Glomerular visceral epithelial cell (primary cell): ENCODE measurements at regions not wholly inside any gene's neighbourhood (a gene's known extent, or its start where the extent isn't known, plus 50 kb on each side); places are given as distances from the start of the nearest gene placed in this dataset.

Source experiments
- DNase-seq: peaks from one replicate; pipeline ENCODE4 v3.0.0-alpha.2; 2016; ENCODE audit errors: extremely low spot score

DNA sequence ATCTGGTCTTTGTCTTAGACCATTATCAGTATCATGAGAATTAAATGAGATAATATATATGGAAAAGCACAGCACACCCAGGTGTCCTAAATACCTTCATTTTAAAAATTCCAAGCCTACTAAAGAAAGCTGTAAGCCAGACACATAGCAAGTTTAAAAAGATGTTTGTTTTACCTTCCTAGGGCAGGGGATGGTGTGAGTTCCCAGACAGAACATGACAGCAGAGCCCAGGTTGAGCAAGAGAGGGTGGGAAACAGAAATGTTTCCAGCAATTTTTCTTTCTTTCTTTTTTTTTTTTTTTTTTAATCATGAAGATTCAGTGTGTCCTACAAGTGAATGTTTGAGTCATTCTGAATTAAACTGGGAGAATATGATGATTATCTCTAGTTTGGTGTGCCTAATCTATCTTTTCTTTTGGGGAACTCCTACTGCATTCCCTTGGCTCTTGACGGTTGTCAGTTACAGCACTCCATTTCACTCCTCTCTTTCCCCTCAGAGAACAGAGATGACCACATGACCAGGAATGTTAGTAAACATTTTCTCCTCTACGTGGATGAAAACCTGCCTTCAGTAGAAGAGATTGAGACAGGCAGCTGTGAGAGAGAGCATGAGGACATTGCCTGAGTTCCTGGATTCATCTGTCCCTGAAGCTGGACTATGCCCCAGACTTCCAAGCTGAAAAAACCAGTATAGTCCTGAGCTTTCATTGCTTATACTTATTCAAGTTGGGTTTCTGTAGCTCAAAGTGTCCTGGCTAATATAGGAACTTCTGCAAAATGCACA lies 54.5 kb upstream of the ARL14 start:
- DNase-seq: no peak

DNA sequence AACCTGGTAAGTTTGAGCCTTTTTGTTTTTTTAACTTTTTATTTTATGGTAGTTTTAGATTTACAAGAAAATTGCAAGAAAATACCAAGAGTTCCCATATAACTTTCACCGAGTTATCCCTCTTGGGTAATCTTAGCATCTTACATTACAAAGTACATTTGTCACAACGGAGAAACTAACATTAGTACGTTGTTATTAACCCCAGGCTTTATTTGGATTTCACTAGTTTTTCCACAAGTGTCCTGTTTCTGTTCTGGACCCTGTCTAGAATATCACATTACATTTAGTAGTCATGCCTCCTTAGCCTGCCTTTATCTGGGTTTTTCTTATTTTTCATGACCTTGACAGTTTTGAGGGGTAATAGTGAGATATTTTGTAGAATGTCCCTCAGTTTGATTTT lies 53.5 kb upstream of the KPNA4 start:
- DNase-seq: no peak

DNA sequence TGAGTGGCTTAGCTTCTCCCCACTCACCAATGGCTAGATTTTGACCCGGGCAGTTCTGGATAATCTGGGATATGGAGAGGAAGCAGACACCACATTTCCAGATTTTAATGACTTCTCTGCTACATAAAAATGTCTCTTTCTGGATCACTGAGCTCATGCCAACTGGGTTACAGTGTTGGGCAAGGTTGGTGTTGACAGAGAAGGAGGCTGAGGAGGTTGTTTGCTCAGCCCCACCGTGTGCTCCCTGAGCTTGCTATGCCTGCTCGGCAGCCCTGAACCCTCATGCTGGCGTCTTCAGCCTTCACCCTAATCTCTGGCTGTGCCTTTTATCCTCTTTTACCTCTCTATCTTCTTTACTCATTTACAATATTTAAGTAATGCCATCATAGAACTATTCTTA lies 53.0 kb upstream of the KPNA4 start:
- no peak for DNase-seq

DNA sequence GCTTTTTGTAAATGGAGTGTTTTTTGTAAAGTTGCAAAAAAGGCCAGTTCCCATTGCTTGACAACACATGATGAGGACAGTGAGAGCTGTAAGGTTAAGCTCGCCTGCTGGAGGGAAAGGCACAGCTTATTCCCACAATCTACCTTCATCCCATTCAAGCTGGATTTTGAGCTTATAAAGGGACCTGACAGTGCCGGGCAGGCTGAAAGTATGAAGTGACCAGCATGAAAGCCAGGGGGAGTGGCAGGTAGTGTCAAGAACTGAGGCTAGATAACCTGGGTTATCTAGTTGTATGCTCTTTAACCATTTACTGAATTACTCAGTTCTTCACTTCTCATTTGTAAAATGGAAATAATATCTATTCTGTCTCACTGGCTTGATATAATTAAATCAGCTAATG lies 52.3 kb upstream of the KPNA4 start:
- no peak for DNase-seq

DNA sequence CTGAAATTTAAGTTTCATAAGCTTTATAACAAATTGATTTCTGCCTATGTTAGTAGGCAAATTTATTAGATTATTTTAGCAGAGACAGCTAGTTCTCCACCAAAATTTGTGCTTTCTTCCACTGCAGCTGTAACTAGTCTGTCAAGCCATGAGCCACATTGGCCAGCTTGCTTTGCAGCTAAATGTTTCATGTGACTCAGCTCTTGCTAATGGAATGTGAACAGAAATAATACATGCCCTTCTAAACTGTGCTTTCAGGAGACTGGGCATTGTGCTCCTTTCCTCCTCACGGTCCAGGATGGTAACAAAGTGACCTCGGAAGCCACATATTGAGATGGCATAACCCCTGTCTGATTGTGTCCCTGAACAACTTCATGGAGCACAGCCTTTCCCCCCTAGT lies 51.3 kb upstream of the KPNA4 start:
- peak; percentile 12 for DNase-seq

DNA sequence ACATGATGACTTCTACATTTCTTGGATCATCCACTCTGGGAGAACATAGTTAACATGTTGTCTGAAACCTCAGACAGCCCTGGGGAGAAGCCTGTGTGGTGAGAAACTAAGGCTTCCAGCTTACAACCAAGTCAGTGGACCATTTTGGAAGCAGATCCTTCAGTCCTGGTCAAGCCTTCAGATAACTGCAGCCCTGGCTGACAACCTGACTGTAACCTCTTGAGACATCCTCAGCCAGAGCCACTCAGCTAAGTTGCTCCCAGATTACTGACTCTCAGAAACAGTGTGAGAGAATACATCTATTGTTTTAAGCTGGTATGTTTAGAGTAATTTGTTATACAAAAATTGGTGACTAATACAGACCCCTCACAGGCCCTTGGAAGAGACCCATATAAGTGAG lies 50.9 kb upstream of the KPNA4 start:
- no peak for DNase-seq
